Testis (tissue), 2 donors: ENCODE measurements at regions not wholly inside any gene's neighbourhood (a gene's known extent, or its start where the extent isn't known, plus 50 kb on each side); places are given as distances from the start of the nearest gene placed in this dataset.

ENCODE experiments used
- CTCF ChIP-seq, 3 experiments: fragments of 450-650 bp in 2 of 3; fragments of 200-600 bp in 1 of 3; sonication (generic) in 1 of 3; IDR thresholded peaks; one replicate each; pipeline ENCODE4 v1.5.1; 2016 to 2019; ENCODE audit warnings: antibody characterized with exemption in 3 of 3, mild to moderate bottlenecking in 2 of 3, moderate library complexity in 1 of 3
- POLR2A ChIP-seq: fragments of 450-650 bp; IDR thresholded peaks from one replicate; pipeline ENCODE4 v1.6.1; 2017; ENCODE audit warnings: antibody characterized with exemption, mild to moderate bottlenecking, moderate library complexity

GRCh38 chr21:25449950-25450349 is 157.3 kb downstream of the MRPL39 start:
- TF ChIP-seq CTCF (IDR thresholded peaks at IDR 0.05) (no peak), POLR2A (no peak)
